ENCODE measurements at regions not wholly inside any gene's neighbourhood (a gene's known extent, or its start where the extent isn't known, plus 50 kb on each side); places are given as distances from the start of the nearest gene placed in this dataset.

- H3K36me3 Mint-ChIP-seq (ENCODE audit: low read depth), result no peaks in the 10 kb centered on the region
These were observed 96.5 kb upstream of the WNT4 start for GRCh38 chr1:22239378-22239777.

GRCh38 chr1:22241250-22241649, 98.4 kb upstream of the WNT4 start:
- Mint-ChIP-seq H3K4me3 (no peak overlapping the region), H3K9me3 (no peaks in the 10 kb centered on the region), H3K27me3 (ENCODE audit: insufficient read depth) (peaks cover 1% of the 10 kb centered on the region), H3K27ac (no peak overlapping the region), H3K4me1 (ENCODE audit: low read depth) (no peaks in the 10 kb centered on the region), H3K36me3 (ENCODE audit: low read depth) (no peaks in the 10 kb centered on the region)
- intact Hi-C loops (cut with micrococcal nuclease), result no loop called here
- DNase-seq (ENCODE audit: low spot score), result no peak

More at GRCh38 chr1:22239378-22239777, 96.5 kb upstream of the WNT4 start:
- no peak overlapping the region for H3K27ac Mint-ChIP-seq
- no peaks in the 10 kb centered on the region for H3K9me3 Mint-ChIP-seq
- DNase-seq (ENCODE audit: low spot score), result no peak
- H3K4me3 Mint-ChIP-seq, result no peak overlapping the region
- no peaks in the 10 kb centered on the region for H3K4me1 Mint-ChIP-seq (ENCODE audit: low read depth)
- peaks cover 1% of the 10 kb centered on the region for H3K27me3 Mint-ChIP-seq (ENCODE audit: insufficient read depth)
- intact Hi-C loops (cut with micrococcal nuclease), result no loop called here

- no peaks in the 10 kb centered on the region for H3K9me3 Mint-ChIP-seq
These were observed 98.9 kb upstream of the WNT4 start for GRCh38 chr1:22241811-22242210.

GRCh38 chr1:22245100-22245650, 102.3 kb upstream of the WNT4 start:
- Mint-ChIP-seq H3K4me1 (ENCODE audit: low read depth) (no peaks in the 10 kb centered on the region), H3K27ac (no peak overlapping the region), H3K4me3 (no peak overlapping the region), H3K9me3 (no peaks in the 10 kb centered on the region), H3K27me3 (ENCODE audit: insufficient read depth) (peaks cover 5% of the 10 kb centered on the region), H3K36me3 (ENCODE audit: low read depth) (no peaks in the 10 kb centered on the region)
- DNase-seq (ENCODE audit: low spot score), result no peak
- intact Hi-C loops (cut with micrococcal nuclease), result no loop called here

More at GRCh38 chr1:22241811-22242210, 98.9 kb upstream of the WNT4 start:
- H3K36me3 Mint-ChIP-seq (ENCODE audit: low read depth), result no peaks in the 10 kb centered on the region
- peaks cover 1% of the 10 kb centered on the region for H3K27me3 Mint-ChIP-seq (ENCODE audit: insufficient read depth)
- H3K4me1 Mint-ChIP-seq (ENCODE audit: low read depth), result no peaks in the 10 kb centered on the region
- no peak overlapping the region for H3K27ac Mint-ChIP-seq
- intact Hi-C loops (cut with micrococcal nuclease), result no loop called here
- DNase-seq (ENCODE audit: low spot score), result no peak
- H3K4me3 Mint-ChIP-seq, result no peak overlapping the region

- intact Hi-C loops (cut with micrococcal nuclease), result no loop called here
- DNase-seq (ENCODE audit: low spot score), result no peak
- H3K27me3 Mint-ChIP-seq (ENCODE audit: insufficient read depth), result peaks cover 5% of the 10 kb centered on the region
- no peak overlapping the region for H3K4me3 Mint-ChIP-seq
- H3K27ac Mint-ChIP-seq, result no peak overlapping the region
- no peaks in the 10 kb centered on the region for H3K4me1 Mint-ChIP-seq (ENCODE audit: low read depth)
- no peaks in the 10 kb centered on the region for H3K9me3 Mint-ChIP-seq
- H3K36me3 Mint-ChIP-seq (ENCODE audit: low read depth), result no peaks in the 10 kb centered on the region
These were observed 102.8 kb upstream of the WNT4 start for GRCh38 chr1:22245726-22246125.

GRCh38 chr1:22246755-22247480, 104.0 kb upstream of the WNT4 start:
- Mint-ChIP-seq H3K27ac (no peak overlapping the region), H3K4me3 (no peak overlapping the region), H3K27me3 (ENCODE audit: insufficient read depth) (peaks cover 5% of the 10 kb centered on the region), H3K4me1 (ENCODE audit: low read depth) (no peaks in the 10 kb centered on the region), H3K9me3 (no peaks in the 10 kb centered on the region), H3K36me3 (ENCODE audit: low read depth) (no peaks in the 10 kb centered on the region)
- DNase-seq (ENCODE audit: low spot score), result no peak
- intact Hi-C loops (cut with micrococcal nuclease), result no loop called here

GRCh38 chr1:22247527-22248245, 104.8 kb upstream of the WNT4 start:
- Mint-ChIP-seq H3K4me1 (ENCODE audit: low read depth) (no peaks in the 10 kb centered on the region), H3K36me3 (ENCODE audit: low read depth) (no peaks in the 10 kb centered on the region), H3K27me3 (ENCODE audit: insufficient read depth) (peaks cover 5% of the 10 kb centered on the region), H3K27ac (no peak overlapping the region), H3K9me3 (no peaks in the 10 kb centered on the region), H3K4me3 (no peak overlapping the region)
- no peak for DNase-seq (ENCODE audit: low spot score)
- intact Hi-C loops (cut with micrococcal nuclease), result no loop called here

GRCh38 chr1:22248746-22249145, 105.8 kb upstream of the WNT4 start:
- Mint-ChIP-seq H3K36me3 (ENCODE audit: low read depth) (no peaks in the 10 kb centered on the region), H3K4me3 (no peak overlapping the region), H3K27ac (no peak overlapping the region), H3K4me1 (ENCODE audit: low read depth) (no peaks in the 10 kb centered on the region), H3K9me3 (no peaks in the 10 kb centered on the region), H3K27me3 (ENCODE audit: insufficient read depth) (peaks cover 11% of the 10 kb centered on the region)
- intact Hi-C loops (cut with micrococcal nuclease), result no loop called here
- no peak for DNase-seq (ENCODE audit: low spot score)

GRCh38 chr1:22249928-22250680, 107.2 kb upstream of the WNT4 start:
- Mint-ChIP-seq H3K9me3 (no peaks in the 10 kb centered on the region), H3K27me3 (ENCODE audit: insufficient read depth) (peaks cover 11% of the 10 kb centered on the region), H3K4me3 (no peak overlapping the region), H3K27ac (no peak overlapping the region), H3K4me1 (ENCODE audit: low read depth) (no peaks in the 10 kb centered on the region), H3K36me3 (ENCODE audit: low read depth) (no peaks in the 10 kb centered on the region)
- intact Hi-C loops (cut with micrococcal nuclease), result no loop called here
- DNase-seq (ENCODE audit: low spot score), result no peak

GRCh38 chr1:22250724-22251123, 107.8 kb upstream of the WNT4 start:
- no peaks in the 10 kb centered on the region for H3K4me1 Mint-ChIP-seq (ENCODE audit: low read depth)
- H3K27me3 Mint-ChIP-seq (ENCODE audit: insufficient read depth), result peaks cover 11% of the 10 kb centered on the region
- intact Hi-C loops (cut with micrococcal nuclease), result no loop called here
- H3K4me3 Mint-ChIP-seq, result no peak overlapping the region
- no peak overlapping the region for H3K27ac Mint-ChIP-seq
- DNase-seq (ENCODE audit: low spot score), result no peak
- H3K9me3 Mint-ChIP-seq, result no peaks in the 10 kb centered on the region
- no peaks in the 10 kb centered on the region for H3K36me3 Mint-ChIP-seq (ENCODE audit: low read depth)

GRCh38 chr1:22252251-22252650, 109.4 kb upstream of the WNT4 start:
- intact Hi-C loops (cut with micrococcal nuclease), result no loop called here
- Mint-ChIP-seq H3K4me1 (ENCODE audit: low read depth) (no peaks in the 10 kb centered on the region), H3K27me3 (ENCODE audit: insufficient read depth) (peaks cover 11% of the 10 kb centered on the region), H3K36me3 (ENCODE audit: low read depth) (no peaks in the 10 kb centered on the region), H3K4me3 (no peak overlapping the region), H3K9me3 (no peaks in the 10 kb centered on the region), H3K27ac (no peak overlapping the region)
- DNase-seq (ENCODE audit: low spot score), result no peak

- Mint-ChIP-seq H3K4me3 (no peak overlapping the region), H3K4me1 (ENCODE audit: low read depth) (no peaks in the 10 kb centered on the region), H3K27ac (no peak overlapping the region), H3K36me3 (ENCODE audit: low read depth) (no peaks in the 10 kb centered on the region), H3K9me3 (no peaks in the 10 kb centered on the region), H3K27me3 (ENCODE audit: insufficient read depth) (peaks cover 11% of the 10 kb centered on the region)
- DNase-seq (ENCODE audit: low spot score), result no peak
- intact Hi-C loops (cut with micrococcal nuclease), result no loop called here
These were observed 110.3 kb upstream of the WNT4 start for GRCh38 chr1:22253012-22253790.

All from activated T-helper 1 cell treated with anti-CD3 and anti-CD28 coated beads, Interleukin-12 subunit alpha, Interleukin-12 subunit beta, Interleukin-2, Interleukin-4 antibody, amounts not matched to agents 30 ng/mL and 10 ng/mL and 1 ng/mL, durations not matched to agents 14 hours and 24 hours and 36 hours (primary cell).